ENCODE measurements at regions not wholly inside any gene's neighbourhood (a gene's known extent, or its start where the extent isn't known, plus 50 kb on each side); places are given as distances from the start of the nearest gene placed in this dataset.

- TF ChIP-seq ZNF274 (IDR thresholded peaks at IDR 0.05; ENCODE audit: low read depth, low read length) (no peak), SUZ12 (IDR thresholded peaks at IDR 0.05; ENCODE audit: extremely low read depth, insufficient read depth, insufficient read length) (no peak)
Measured at GRCh38 chr9:38244971-38245370, 147.5 kb upstream of the ALDH1B1 start.
